ENCODE measurements at regions not wholly inside any gene's neighbourhood (a gene's known extent, or its start where the extent isn't known, plus 50 kb on each side); places are given as distances from the start of the nearest gene placed in this dataset.

- TF ChIP-seq CTCF (IDR thresholded peaks at IDR 0.05) (no peak), POLR2A (IDR thresholded peaks at IDR 0.05) (no peak)
Observed at GRCh38 chr12:94732367-94732990, 82.1 kb upstream of the TMCC3 start.
